Hypothalamus (tissue), 51 donors: ENCODE measurements at regions not wholly inside any gene's neighbourhood (a gene's known extent, or its start where the extent isn't known, plus 50 kb on each side); places are given as distances from the start of the nearest gene placed in this dataset.

Source experiments
- DNase-seq, 51 donors: peaks; one replicate each; lab custom pipeline; 2025; lab: John Stamatoyannopoulos, UW

GRCh38 chr1:50300297-50300696 is 122.9 kb downstream of the DMRTA2 start:
- no peak for DNase-seq

GRCh38 chr1:50295566-50295965 is 127.7 kb downstream of the DMRTA2 start:
- DNase-seq = no peak

GRCh38 chr1:50292276-50292675 is 131.0 kb downstream of the DMRTA2 start:
- DNase-seq = no peak

- no peak for DNase-seq
These were observed 133.7 kb downstream of the DMRTA2 start for GRCh38 chr1:50289495-50289894.

- DNase-seq = no peak
These were observed 137.2 kb downstream of the DMRTA2 start for GRCh38 chr1:50285994-50286393.

- no peak for DNase-seq
These were observed 143.5 kb downstream of the DMRTA2 start for GRCh38 chr1:50279622-50280330.

GRCh38 chr1:50278961-50279360 is 144.3 kb downstream of the DMRTA2 start:
- DNase-seq = no peak

GRCh38 chr1:50278410-50278809 is 144.8 kb downstream of the DMRTA2 start:
- DNase-seq = no peak

- no peak for DNase-seq
These were observed 147.7 kb downstream of the DMRTA2 start for GRCh38 chr1:50275566-50275965.

GRCh38 chr1:50272912-50273311 is 150.3 kb downstream of the DMRTA2 start:
- DNase-seq = no peak

- peak in 30 of 51 donors; percentile 1 to 47 (median 16) for DNase-seq
These were observed 151.2 kb downstream of the DMRTA2 start for GRCh38 chr1:50271968-50272578.

- DNase-seq = no peak
These were observed 151.9 kb downstream of the DMRTA2 start for GRCh38 chr1:50271337-50271736.

GRCh38 chr1:50270926-50271325 is 152.3 kb downstream of the DMRTA2 start:
- DNase-seq = no peak

- no peak for DNase-seq
These were observed 155.2 kb downstream of the DMRTA2 start for GRCh38 chr1:50268049-50268448.

- DNase-seq = no peak
These were observed 156.7 kb downstream of the DMRTA2 start for GRCh38 chr1:50266509-50266908.

GRCh38 chr1:50265790-50266314 is 157.1 kb downstream of the ELAVL4 start:
- no peak for DNase-seq

- no peak for DNase-seq
These were observed 155.9 kb downstream of the ELAVL4 start for GRCh38 chr1:50264590-50264989.

GRCh38 chr1:50262436-50262835 is 153.7 kb downstream of the ELAVL4 start:
- DNase-seq = no peak

- DNase-seq = no peak
These were observed 153.2 kb downstream of the ELAVL4 start for GRCh38 chr1:50261951-50262350.

GRCh38 chr1:50257940-50258685 is 149.4 kb downstream of the ELAVL4 start:
- no peak for DNase-seq

- no peak for DNase-seq
These were observed 148.3 kb downstream of the ELAVL4 start for GRCh38 chr1:50257029-50257428.
